DMS 273 (cell line): ENCODE measurements at regions not wholly inside any gene's neighbourhood (a gene's known extent, or its start where the extent isn't known, plus 50 kb on each side); places are given as distances from the start of the nearest gene placed in this dataset.
A peak's percentile ranks its signal among the peaks of the same experiment; 100 is the strongest.

Source experiments
- DNase-seq: peaks from one replicate; lab custom pipeline; 2025; ENCODE audit not compliant: unreplicated experiment; lab: John Stamatoyannopoulos, UW

GRCh38 chr5:107266100-107266499, 404.6 kb downstream of the EFNA5 start:
- no peak for DNase-seq

GRCh38 chr5:107265193-107265592, 405.5 kb downstream of the EFNA5 start:
- no peak for DNase-seq

GRCh38 chr5:107263387-107264018, 407.2 kb downstream of the EFNA5 start:
- DNase-seq = no peak

GRCh38 chr5:107257885-107258520, 412.7 kb downstream of the EFNA5 start:
- no peak for DNase-seq

- DNase-seq = no peak
Observed at GRCh38 chr5:107254902-107255234, 415.9 kb downstream of the EFNA5 start.

- no peak for DNase-seq
Observed at GRCh38 chr5:107254214-107254901, 416.4 kb downstream of the EFNA5 start.

- no peak for DNase-seq
Observed at GRCh38 chr5:107253246-107253645, 417.5 kb downstream of the EFNA5 start.

- no peak for DNase-seq
Observed at GRCh38 chr5:107251151-107251550, 419.6 kb downstream of the EFNA5 start.

GRCh38 chr5:107248066-107248695, 422.6 kb downstream of the EFNA5 start:
- peak; percentile 81 for DNase-seq

- no peak for DNase-seq
Observed at GRCh38 chr5:107247427-107247826, 423.3 kb downstream of the EFNA5 start.

- no peak for DNase-seq
Observed at GRCh38 chr5:107243220-107243579, 427.5 kb downstream of the EFNA5 start.

GRCh38 chr5:107242411-107243219, 428.1 kb downstream of the EFNA5 start:
- DNase-seq = no peak

GRCh38 chr5:107241841-107242240, 428.9 kb downstream of the EFNA5 start:
- DNase-seq = no peak

GRCh38 chr5:107235167-107235566, 435.6 kb downstream of the EFNA5 start:
- no peak for DNase-seq

GRCh38 chr5:107232788-107233187, 437.9 kb downstream of the EFNA5 start:
- peak; percentile 59 for DNase-seq

- DNase-seq = no peak
Observed at GRCh38 chr5:107232293-107232692, 438.4 kb downstream of the EFNA5 start.

- no peak for DNase-seq
Observed at GRCh38 chr5:107231191-107231590, 439.5 kb downstream of the EFNA5 start.

GRCh38 chr5:107230367-107230766, 440.4 kb downstream of the EFNA5 start:
- no peak for DNase-seq

- no peak for DNase-seq
Observed at GRCh38 chr5:107228226-107228625, 442.5 kb downstream of the EFNA5 start.

GRCh38 chr5:107224272-107224671, 446.5 kb downstream of the EFNA5 start:
- DNase-seq = no peak

GRCh38 chr5:107223066-107223465, 447.7 kb downstream of the EFNA5 start:
- no peak for DNase-seq
